HepG2 (cell line): ENCODE measurements at regions not wholly inside any gene's neighbourhood (a gene's known extent, or its start where the extent isn't known, plus 50 kb on each side); places are given as distances from the start of the nearest gene placed in this dataset.

Experiments used
- ATAC-seq: fragments of 200-7000 bp; cut with Tn5 transposase; 3 replicates; pipeline ENCODE4 v1.9.1; 2020; ENCODE audit warnings: mild to moderate bottlenecking, moderate library complexity
- BruUV-seq: library from RNA; stranded (reverse); fragments of 400-500 nt; replicated peaks from 2 replicates; lab custom pipeline; 2021; lab: Mats Ljungman, UMichigan
- CTCF ChIA-PET: fragments of 300-600 bp; formaldehyde crosslinking; extraction: SDS; loops from one replicate; lab custom pipeline; 2021; ENCODE audit warnings: low total read pairs, inconsistent platforms, low intra/inter-chr PET ratio; lab: Yijun Ruan, JAX
- POLR2A ChIA-PET: fragments of 350-600 bp; sonication (Branson Sonifier 250); formaldehyde crosslinking; loops from one replicate; lab custom pipeline; 2020; ENCODE audit warnings: antibody characterized with exemption, inconsistent platforms; lab: Yijun Ruan, JAX
- DNase-seq: peaks from one replicate; pipeline ENCODE4 v3.0.0-alpha.2; 2015; ENCODE audit warnings: low spot score
- FAIRE-seq: peaks from 3 replicates; lab custom pipeline; 2011; peaks lifted over from hg19 to GRCh38; lab: Jason Lieb, UNC
- H2AFZ ChIP-seq: one replicate; pipeline ENCODE4 v1.6.1; 2011; ENCODE audit warnings: low read length, inconsistent platforms
- H3K27ac ChIP-seq: fragments of 300-600 bp; 3 replicates; pipeline ENCODE4 v1.8.0; 2011; ENCODE audit warnings: mixed run types, mild to moderate bottlenecking, mixed read lengths, low read length, inconsistent platforms; ENCODE audit not compliant: insufficient read depth; ENCODE audit errors: extremely low read length
- H3K27me3 ChIP-seq, 2 experiments: fragments of 200-600 bp in 1 of 2; 2 replicates in 1 of 2; 3 replicates in 1 of 2; pipeline versions ENCODE4 v1.6.0 to v1.8.0; 2011; ENCODE audit warnings: low read length in 2 of 2, mild to moderate bottlenecking in 2 of 2, moderate library complexity in 2 of 2, inconsistent platforms in 1 of 2; ENCODE audit not compliant: insufficient read depth in 2 of 2, control insufficient read depth in 1 of 2
- H3K36me3 ChIP-seq, 2 experiments: fragments of 200-600 bp in 1 of 2; replicated peaks in 1 of 2; 2 replicates in 1 of 2; 3 replicates in 1 of 2; pipeline versions ENCODE4 v1.5.1 to v1.8.0; 2011; ENCODE audit warnings: low read length in 2 of 2, inconsistent platforms in 1 of 2; ENCODE audit not compliant: insufficient read depth in 2 of 2, control insufficient read depth in 1 of 2
- H3K4me1 ChIP-seq: 2 replicates; pipeline ENCODE4 v1.5.1; 2012; ENCODE audit warnings: low read length, inconsistent platforms; ENCODE audit not compliant: insufficient read depth
- H3K4me2 ChIP-seq: 2 replicates; pipeline ENCODE4 v1.6.0; 2011; ENCODE audit warnings: low read depth, low read length, inconsistent platforms
- H3K4me3 ChIP-seq, 3 experiments: fragments of 200-600 bp in 1 of 3; sonication (generic), shearing (Covaris generic) in 1 of 3; replicated peaks in 1 of 3; 2 replicates each; pipeline ENCODE4 v1.5.1; 2011 to 2016; ENCODE audit warnings: low read length in 3 of 3, inconsistent platforms in 2 of 3, low read depth in 2 of 3, mild to moderate bottlenecking in 2 of 3, control low read depth in 1 of 3, mixed read lengths in 1 of 3; ENCODE audit not compliant: insufficient read depth in 1 of 3
- H3K79me2 ChIP-seq: one replicate; pipeline ENCODE4 v1.6.1; 2011; ENCODE audit warnings: low read length, inconsistent platforms; ENCODE audit not compliant: insufficient read depth
- H3K9ac ChIP-seq: 2 replicates; pipeline ENCODE4 v1.6.0; 2011; ENCODE audit warnings: mild to moderate bottlenecking, low read depth, low read length, inconsistent platforms; ENCODE audit not compliant: insufficient read depth
- H3K9me3 ChIP-seq: 2 replicates; pipeline ENCODE4 v1.5.1; 2012; ENCODE audit warnings: mild to moderate bottlenecking, low read length
- H4K20me1 ChIP-seq: 2 replicates; pipeline ENCODE4 v1.6.0; 2011; ENCODE audit warnings: inconsistent platforms, mild to moderate bottlenecking, low read length, moderate library complexity; ENCODE audit not compliant: insufficient read depth
- CHD4 ChIP-seq: fragments of 200-600 bp; sonication (generic); IDR thresholded peaks from 2 replicates; pipeline ENCODE4 v1.7.0; 2017; ENCODE audit warnings: mild to moderate bottlenecking, low read length, borderline replicate concordance
- GABPB1 ChIP-seq: IDR thresholded peaks from 2 replicates; pipeline ENCODE4 v1.6.1; 2016; ENCODE audit warnings: mild to moderate bottlenecking, missing genetic modification reagents, moderate library complexity, missing compliant biosample characterization
- GZF1 ChIP-seq: sonication (generic); formaldehyde crosslinking; IDR thresholded peaks from 2 replicates; pipeline ENCODE4 v1.5.1; 2020; ENCODE audit warnings: mild to moderate bottlenecking, missing genetic modification reagents
- HDAC6 ChIP-seq: fragments of 200-600 bp; sonication (generic); IDR thresholded peaks from 2 replicates; pipeline ENCODE4 v1.7.0; 2017; ENCODE audit warnings: mild to moderate bottlenecking, antibody characterized with exemption, low read length, low read depth
- KLF11 ChIP-seq: IDR thresholded peaks from 2 replicates; pipeline ENCODE4 v1.6.1; 2016; ENCODE audit warnings: missing compliant biosample characterization
- NR2F2 ChIP-seq: IDR thresholded peaks from 2 replicates; pipeline ENCODE4 v1.6.1; 2012; ENCODE audit warnings: low read depth, inconsistent platforms, borderline replicate concordance
- ZBTB20 ChIP-seq: sonication (generic); formaldehyde crosslinking; IDR thresholded peaks from 2 replicates; pipeline ENCODE4 v1.8.1; 2023; ENCODE audit warnings: missing genetic modification reagents, low read depth, mild to moderate bottlenecking, borderline replicate concordance
- ZNF563 ChIP-seq: sonication (generic); formaldehyde crosslinking; IDR thresholded peaks from 2 replicates; pipeline ENCODE4 v1.8.0; 2022; ENCODE audit warnings: mild to moderate bottlenecking, moderate library complexity, missing genetic modification reagents
- ZNF7 ChIP-seq: IDR thresholded peaks from 2 replicates; pipeline ENCODE4 v1.6.1; 2016; ENCODE audit warnings: missing biosample characterization, missing genetic modification reagents
- ZNF772 ChIP-seq: sonication (generic); formaldehyde crosslinking; IDR thresholded peaks from 2 replicates; pipeline ENCODE4 v1.5.0; 2020; ENCODE audit warnings: mild to moderate bottlenecking, missing genetic modification reagents
- ZNF782 ChIP-seq: sonication (generic); formaldehyde crosslinking; IDR thresholded peaks from 2 replicates; pipeline ENCODE4 v1.4.0; 2020; ENCODE audit warnings: missing genetic modification reagents, mild to moderate bottlenecking, borderline replicate concordance
- WGBS: methylation state at CpG from one replicate; pipeline ENCODE4 v1.1.6; 2017; ENCODE audit warnings: low lambda C conversion rate; 5-methylcytosine and 5-hydroxymethylcytosine counted together
- in situ Hi-C: cut with HindIII; loops from 2 replicates; pipeline ENCODE4 v1.10.0; 2017; ENCODE audit warnings: low pct_unique_long_range_greater_than_20kb; ENCODE audit not compliant: extremely low pct_ligation_motif_present
- intact Hi-C: fragments of 100-400 bp; cut with micrococcal nuclease; formaldehyde crosslinking; loops from one replicate; pipeline ENCODE4 v1.10.0; 2022; ENCODE audit not compliant: unreplicated experiment
- TF ChIP-seq, protein P1 (sequence below): sonication (generic); formaldehyde crosslinking; IDR thresholded peaks from 2 replicates; pipeline ENCODE4 v1.4.0; 2020; ENCODE audit warnings: mild to moderate bottlenecking, low read depth, missing genetic modification reagents
- TF ChIP-seq, protein P2 (sequence below): fragments of 450-650 bp; IDR thresholded peaks from 2 replicates; pipeline ENCODE4 v1.6.1; 2017; ENCODE audit warnings: mild to moderate bottlenecking
- TF ChIP-seq, protein P3 (sequence below): sonication (generic); formaldehyde crosslinking; IDR thresholded peaks from 2 replicates; pipeline ENCODE4 v1.9.0; 2021; ENCODE audit warnings: missing genetic modification reagents, borderline replicate concordance
- TF ChIP-seq, protein P4 (sequence below): sonication (generic); formaldehyde crosslinking; IDR thresholded peaks from 2 replicates; pipeline ENCODE4 v1.8.1; 2023; ENCODE audit warnings: mild to moderate bottlenecking, missing genetic modification reagents

DNA sequence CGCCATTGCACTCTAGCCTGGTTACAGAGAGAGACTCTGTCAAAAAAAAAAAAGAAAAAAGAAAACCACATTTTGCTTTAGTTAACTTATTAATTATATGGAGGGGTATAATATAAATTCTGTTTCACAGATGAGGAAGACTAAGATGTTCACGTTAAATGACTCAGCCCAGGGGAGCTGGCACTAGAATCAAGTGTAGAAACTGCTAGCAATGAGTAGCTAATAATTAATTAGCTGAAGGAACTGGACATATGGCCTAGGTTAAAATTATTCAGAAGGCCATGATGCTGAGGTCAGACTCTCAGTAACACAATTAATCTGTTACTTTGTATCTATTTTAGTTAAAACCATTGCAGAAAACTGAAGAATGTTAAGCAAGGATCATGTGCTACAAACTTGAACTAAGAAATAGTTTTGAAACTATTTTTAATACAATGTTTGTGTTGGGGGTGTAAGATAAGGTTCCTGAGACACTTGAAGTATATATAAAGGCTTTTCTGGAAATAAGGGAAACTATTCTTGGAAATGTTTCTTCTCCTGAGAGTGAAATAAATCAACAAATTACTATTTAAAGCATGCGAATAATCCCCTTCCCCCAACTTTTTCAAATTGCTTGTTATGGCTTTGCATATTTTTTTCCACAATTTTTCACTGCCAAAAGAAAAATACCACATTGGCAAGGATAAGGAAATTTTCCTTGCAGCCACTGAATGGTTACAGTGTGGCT is 589.3 kb downstream of the SOX5 start:
- no peak overlapping the region for H2AFZ ChIP-seq
- H4K20me1 ChIP-seq = no peaks in the 10 kb centered on the region
- H3K9me3 ChIP-seq = no peaks in the 10 kb centered on the region
- H3K4me3 ChIP-seq = no peak overlapping the region
- FAIRE-seq (no peak), ATAC-seq (no peak), DNase-seq (no peak)
- H3K27me3 ChIP-seq = no peaks in the 10 kb centered on the region; a peak in 1 of 5 replicates
- in situ Hi-C loops = no loop called here
- no peaks in the 10 kb centered on the region for H3K4me1 ChIP-seq
- BruUV-seq = no TSS peak
- H3K9ac ChIP-seq = no peak overlapping the region
- ChIA-PET CTCF (no interaction called here), POLR2A (no interaction called here)
- H3K4me2 ChIP-seq = no peak overlapping the region
- intact Hi-C loops = no loop called here
- no peak overlapping the region for H3K27ac ChIP-seq
- WGBS = 2% methylated on average over 3 of the region's 3 CpGs
- H3K79me2 ChIP-seq = no peaks in the 10 kb centered on the region
- H3K36me3 ChIP-seq = no peaks in the 10 kb centered on the region
- TF ChIP-seq GZF1 (CRISPR knock-in tag) = no peak
- TF ChIP-seq ZNF563 (CRISPR knock-in tag) = no peak
- TF ChIP-seq KLF11 (CRISPR knock-in tag) = no peak
- no peak for TF ChIP-seq NR2F2
- TF ChIP-seq ZBTB20 (CRISPR knock-in tag) = no peak
- TF ChIP-seq, protein P1, sequence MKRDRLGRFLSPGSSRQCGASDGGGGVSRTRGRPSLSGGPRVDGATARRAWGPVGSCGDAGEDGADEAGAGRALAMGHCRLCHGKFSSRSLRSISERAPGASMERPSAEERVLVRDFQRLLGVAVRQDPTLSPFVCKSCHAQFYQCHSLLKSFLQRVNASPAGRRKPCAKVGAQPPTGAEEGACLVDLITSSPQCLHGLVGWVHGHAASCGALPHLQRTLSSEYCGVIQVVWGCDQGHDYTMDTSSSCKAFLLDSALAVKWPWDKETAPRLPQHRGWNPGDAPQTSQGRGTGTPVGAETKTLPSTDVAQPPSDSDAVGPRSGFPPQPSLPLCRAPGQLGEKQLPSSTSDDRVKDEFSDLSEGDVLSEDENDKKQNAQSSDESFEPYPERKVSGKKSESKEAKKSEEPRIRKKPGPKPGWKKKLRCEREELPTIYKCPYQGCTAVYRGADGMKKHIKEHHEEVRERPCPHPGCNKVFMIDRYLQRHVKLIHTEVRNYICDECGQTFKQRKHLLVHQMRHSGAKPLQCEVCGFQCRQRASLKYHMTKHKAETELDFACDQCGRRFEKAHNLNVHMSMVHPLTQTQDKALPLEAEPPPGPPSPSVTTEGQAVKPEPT = no peak
- no peak for TF ChIP-seq HDAC6
- TF ChIP-seq, protein P2, sequence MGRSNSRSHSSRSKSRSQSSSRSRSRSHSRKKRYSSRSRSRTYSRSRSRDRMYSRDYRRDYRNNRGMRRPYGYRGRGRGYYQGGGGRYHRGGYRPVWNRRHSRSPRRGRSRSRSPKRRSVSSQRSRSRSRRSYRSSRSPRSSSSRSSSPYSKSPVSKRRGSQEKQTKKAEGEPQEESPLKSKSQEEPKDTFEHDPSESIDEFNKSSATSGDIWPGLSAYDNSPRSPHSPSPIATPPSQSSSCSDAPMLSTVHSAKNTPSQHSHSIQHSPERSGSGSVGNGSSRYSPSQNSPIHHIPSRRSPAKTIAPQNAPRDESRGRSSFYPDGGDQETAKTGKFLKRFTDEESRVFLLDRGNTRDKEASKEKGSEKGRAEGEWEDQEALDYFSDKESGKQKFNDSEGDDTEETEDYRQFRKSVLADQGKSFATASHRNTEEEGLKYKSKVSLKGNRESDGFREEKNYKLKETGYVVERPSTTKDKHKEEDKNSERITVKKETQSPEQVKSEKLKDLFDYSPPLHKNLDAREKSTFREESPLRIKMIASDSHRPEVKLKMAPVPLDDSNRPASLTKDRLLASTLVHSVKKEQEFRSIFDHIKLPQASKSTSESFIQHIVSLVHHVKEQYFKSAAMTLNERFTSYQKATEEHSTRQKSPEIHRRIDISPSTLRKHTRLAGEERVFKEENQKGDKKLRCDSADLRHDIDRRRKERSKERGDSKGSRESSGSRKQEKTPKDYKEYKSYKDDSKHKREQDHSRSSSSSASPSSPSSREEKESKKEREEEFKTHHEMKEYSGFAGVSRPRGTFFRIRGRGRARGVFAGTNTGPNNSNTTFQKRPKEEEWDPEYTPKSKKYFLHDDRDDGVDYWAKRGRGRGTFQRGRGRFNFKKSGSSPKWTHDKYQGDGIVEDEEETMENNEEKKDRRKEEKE = no peak
- no peak for TF ChIP-seq ZNF7 (CRISPR knock-in tag)
- no peak for TF ChIP-seq GABPB1 (CRISPR knock-in tag)
- no peak for TF ChIP-seq CHD4
- TF ChIP-seq, protein P3, sequence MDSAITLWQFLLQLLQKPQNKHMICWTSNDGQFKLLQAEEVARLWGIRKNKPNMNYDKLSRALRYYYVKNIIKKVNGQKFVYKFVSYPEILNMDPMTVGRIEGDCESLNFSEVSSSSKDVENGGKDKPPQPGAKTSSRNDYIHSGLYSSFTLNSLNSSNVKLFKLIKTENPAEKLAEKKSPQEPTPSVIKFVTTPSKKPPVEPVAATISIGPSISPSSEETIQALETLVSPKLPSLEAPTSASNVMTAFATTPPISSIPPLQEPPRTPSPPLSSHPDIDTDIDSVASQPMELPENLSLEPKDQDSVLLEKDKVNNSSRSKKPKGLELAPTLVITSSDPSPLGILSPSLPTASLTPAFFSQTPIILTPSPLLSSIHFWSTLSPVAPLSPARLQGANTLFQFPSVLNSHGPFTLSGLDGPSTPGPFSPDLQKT (CRISPR knock-in tag) = no peak
- TF ChIP-seq, protein P4, sequence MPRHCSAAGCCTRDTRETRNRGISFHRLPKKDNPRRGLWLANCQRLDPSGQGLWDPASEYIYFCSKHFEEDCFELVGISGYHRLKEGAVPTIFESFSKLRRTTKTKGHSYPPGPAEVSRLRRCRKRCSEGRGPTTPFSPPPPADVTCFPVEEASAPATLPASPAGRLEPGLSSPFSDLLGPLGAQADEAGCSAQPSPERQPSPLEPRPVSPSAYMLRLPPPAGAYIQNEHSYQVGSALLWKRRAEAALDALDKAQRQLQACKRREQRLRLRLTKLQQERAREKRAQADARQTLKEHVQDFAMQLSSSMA (CRISPR knock-in tag) = no peak
- TF ChIP-seq ZNF772 (CRISPR knock-in tag) = no peak
- TF ChIP-seq ZNF782 (CRISPR knock-in tag) = no peak
